ENCODE measurements at regions not wholly inside any gene's neighbourhood (a gene's known extent, or its start where the extent isn't known, plus 50 kb on each side); places are given as distances from the start of the nearest gene placed in this dataset.
A peak's percentile ranks its signal among the peaks of the same experiment; 100 is the strongest.

DNA sequence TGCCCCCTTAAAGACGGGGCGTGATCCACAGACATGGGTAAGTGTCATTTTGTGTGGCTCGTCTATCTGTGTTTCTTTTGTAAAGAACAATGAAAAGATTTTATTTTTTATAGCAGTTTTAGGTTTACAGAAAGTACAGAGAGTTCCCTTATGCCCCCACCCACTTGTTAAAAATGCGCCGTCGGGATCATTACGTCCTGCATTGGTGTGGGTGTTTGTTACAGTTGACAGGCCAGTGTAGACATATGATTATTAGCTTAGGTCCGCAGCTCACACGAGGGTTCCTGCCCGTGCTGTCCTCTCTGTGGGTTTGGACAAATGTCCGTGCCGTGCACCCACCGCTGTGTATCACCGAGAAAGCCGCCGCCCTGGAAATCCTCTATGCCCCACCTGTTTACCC is 50.5 kb downstream of the RGS12 start:
- peaks cover 14% of the 10 kb centered on the region for H3K4me1 Mint-ChIP-seq
- H3K36me3 Mint-ChIP-seq: peaks cover 5% of the 10 kb centered on the region
- H3K4me3 Mint-ChIP-seq: no peak overlapping the region
- ATAC-seq (no peak), DNase-seq (ENCODE audit: low spot score in 2 of 2) (peak in 1 of 2 donors; percentile 13)
- H3K9me3 Mint-ChIP-seq: no peaks in the 10 kb centered on the region
- no peak overlapping the region for H3K27ac Mint-ChIP-seq

GRCh38 chr4:3344104-3344503 is 51.3 kb downstream of the RGS12 start:
- peak in 1 of 2 donors; percentile 34 for DNase-seq (ENCODE audit: low spot score in 2 of 2)
- H3K27ac Mint-ChIP-seq: no peak overlapping the region
- no peak overlapping the region for H3K4me3 Mint-ChIP-seq
- peaks cover 5% of the 10 kb centered on the region for H3K36me3 Mint-ChIP-seq
- no peaks in the 10 kb centered on the region for H3K9me3 Mint-ChIP-seq
- peaks cover 14% of the 10 kb centered on the region for H3K4me1 Mint-ChIP-seq
- ATAC-seq: no peak

DNA sequence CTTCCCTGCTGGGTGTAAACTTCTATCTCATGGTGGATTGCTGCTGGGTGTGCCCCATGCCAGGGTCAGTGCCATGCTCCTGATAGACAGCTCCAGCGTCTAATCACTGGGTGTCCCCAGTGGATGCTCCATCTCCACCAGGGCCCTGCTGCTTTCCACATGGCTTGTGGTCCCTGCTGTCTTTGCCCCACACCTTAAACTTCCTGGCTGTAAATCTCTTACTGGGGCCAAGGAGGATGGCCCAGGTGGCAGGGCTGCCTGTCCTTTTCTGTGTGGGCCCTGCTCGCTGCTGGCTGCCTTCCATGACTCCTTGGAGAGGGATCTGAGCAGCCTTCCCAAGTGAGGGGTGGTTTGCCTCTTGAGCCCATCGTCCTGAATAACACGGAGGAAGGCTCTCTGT is 51.8 kb downstream of the RGS12 start:
- Mint-ChIP-seq H3K4me1 (peaks cover 14% of the 10 kb centered on the region), H3K36me3 (peaks cover 5% of the 10 kb centered on the region), H3K4me3 (no peak overlapping the region), H3K9me3 (no peaks in the 10 kb centered on the region), H3K27ac (no peak overlapping the region)
- ATAC-seq (no peak), DNase-seq (ENCODE audit: low spot score in 2 of 2) (peak in 1 of 2 donors; percentile 34)

- Mint-ChIP-seq H3K36me3 (peaks cover 5% of the 10 kb centered on the region), H3K4me3 (no peak overlapping the region), H3K4me1 (peaks cover 14% of the 10 kb centered on the region), H3K9me3 (no peaks in the 10 kb centered on the region), H3K27ac (no peak overlapping the region)
- ATAC-seq (no peak), DNase-seq (ENCODE audit: low spot score in 2 of 2) (peak in 1 of 2 donors; percentile 18)
Observed at GRCh38 chr4:3345384-3345783, 52.6 kb downstream of the RGS12 start.

- H3K36me3 Mint-ChIP-seq: peaks cover 5% of the 10 kb centered on the region
- no peak overlapping the region for H3K4me3 Mint-ChIP-seq
- DNase-seq (ENCODE audit: low spot score in 2 of 2): peak in 1 of 2 donors; percentile 51
- H3K27ac Mint-ChIP-seq: no peak overlapping the region
- peak; percentile 80 for ATAC-seq
- H3K9me3 Mint-ChIP-seq: no peaks in the 10 kb centered on the region
- peaks cover 14% of the 10 kb centered on the region for H3K4me1 Mint-ChIP-seq
Observed at GRCh38 chr4:3346146-3346545, 53.3 kb downstream of the RGS12 start.

DNA sequence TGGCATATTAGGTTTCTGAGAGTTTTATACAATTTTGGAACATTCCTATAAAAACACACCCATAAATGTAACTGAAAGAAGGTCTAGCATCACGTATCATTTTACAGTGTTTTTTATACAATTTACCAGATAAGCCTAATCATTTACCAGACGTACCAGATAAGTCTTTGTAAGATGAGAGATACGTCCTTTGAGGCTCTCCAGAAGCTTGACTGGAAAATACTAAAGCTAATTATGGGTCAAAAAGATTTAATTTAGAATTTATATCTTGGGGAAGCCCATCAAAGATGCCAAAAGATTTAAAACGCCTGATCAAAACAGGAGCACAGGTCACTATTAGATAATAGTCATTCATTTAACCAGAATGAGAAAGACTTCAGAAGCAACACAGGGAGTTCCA is 55.0 kb downstream of the RGS12 start:
- ATAC-seq (no peak), DNase-seq (ENCODE audit: low spot score in 2 of 2) (no peak)
- Mint-ChIP-seq H3K4me1 (peaks cover 9% of the 10 kb centered on the region), H3K36me3 (peaks cover 5% of the 10 kb centered on the region), H3K9me3 (no peaks in the 10 kb centered on the region), H3K4me3 (no peak overlapping the region), H3K27ac (no peak overlapping the region)

GRCh38 chr4:3348621-3349020 is 55.8 kb downstream of the RGS12 start:
- no peak overlapping the region for H3K27ac Mint-ChIP-seq
- no peaks in the 10 kb centered on the region for H3K9me3 Mint-ChIP-seq
- no peak overlapping the region for H3K4me3 Mint-ChIP-seq
- peaks cover 9% of the 10 kb centered on the region for H3K4me1 Mint-ChIP-seq
- ATAC-seq (no peak), DNase-seq (ENCODE audit: low spot score in 2 of 2) (peak in 1 of 2 donors; percentile 7)
- H3K36me3 Mint-ChIP-seq: peaks cover 4% of the 10 kb centered on the region

DNA sequence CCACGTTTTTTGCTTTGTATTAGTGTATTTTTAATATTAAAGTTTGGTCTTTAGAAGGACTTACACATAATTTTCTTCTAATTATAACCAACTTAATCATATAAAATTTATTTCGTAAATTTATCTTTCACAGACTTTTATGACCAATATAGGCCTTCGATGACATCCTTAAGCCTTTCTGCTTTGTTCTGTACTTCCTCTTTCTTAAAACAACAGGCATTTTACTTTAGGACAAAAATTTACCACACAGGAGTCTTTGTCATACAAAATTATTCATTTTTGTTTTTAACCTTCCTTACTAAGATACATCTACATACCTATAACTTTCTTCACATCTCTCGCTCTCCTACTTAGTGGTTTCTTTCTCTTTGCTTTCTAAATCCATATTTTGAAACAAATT is 56.3 kb downstream of the RGS12 start:
- H3K36me3 Mint-ChIP-seq: no peaks in the 10 kb centered on the region
- H3K9me3 Mint-ChIP-seq: no peaks in the 10 kb centered on the region
- DNase-seq (ENCODE audit: low spot score in 2 of 2) (no peak), ATAC-seq (no peak)
- no peak overlapping the region for H3K27ac Mint-ChIP-seq
- peaks cover 9% of the 10 kb centered on the region for H3K4me1 Mint-ChIP-seq
- H3K4me3 Mint-ChIP-seq: no peak overlapping the region

GRCh38 chr4:3351997-3352396 is 59.2 kb downstream of the RGS12 start:
- Mint-ChIP-seq H3K27ac (no peak overlapping the region), H3K4me1 (no peaks in the 10 kb centered on the region), H3K36me3 (no peaks in the 10 kb centered on the region), H3K9me3 (no peaks in the 10 kb centered on the region), H3K4me3 (no peak overlapping the region)
- DNase-seq (ENCODE audit: low spot score in 2 of 2): no peak
- no peak for ATAC-seq

- H3K36me3 Mint-ChIP-seq: no peaks in the 10 kb centered on the region
- H3K4me3 Mint-ChIP-seq: no peak overlapping the region
- ATAC-seq (no peak), DNase-seq (ENCODE audit: low spot score in 2 of 2) (peak in 1 of 2 donors; percentile 2)
- no peaks in the 10 kb centered on the region for H3K4me1 Mint-ChIP-seq
- H3K27ac Mint-ChIP-seq: no peak overlapping the region
- H3K9me3 Mint-ChIP-seq: no peaks in the 10 kb centered on the region
Observed at GRCh38 chr4:3352505-3352904, 59.7 kb downstream of the RGS12 start.

GRCh38 chr4:3352941-3353594 is 60.2 kb downstream of the RGS12 start:
- Mint-ChIP-seq H3K4me1 (no peaks in the 10 kb centered on the region), H3K36me3 (no peaks in the 10 kb centered on the region), H3K27ac (no peak overlapping the region), H3K9me3 (no peaks in the 10 kb centered on the region), H3K4me3 (no peak overlapping the region)
- DNase-seq (ENCODE audit: low spot score in 2 of 2) (peak in 1 of 2 donors; percentile 25), ATAC-seq (no peak)

GRCh38 chr4:3353752-3354454 is 61.1 kb downstream of the RGS12 start:
- Mint-ChIP-seq H3K4me3 (no peak overlapping the region), H3K9me3 (no peaks in the 10 kb centered on the region), H3K27ac (no peak overlapping the region), H3K36me3 (no peaks in the 10 kb centered on the region), H3K4me1 (no peaks in the 10 kb centered on the region)
- ATAC-seq: no peak
- DNase-seq (ENCODE audit: low spot score in 2 of 2): peak in 1 of 2 donors; percentile 6

DNA sequence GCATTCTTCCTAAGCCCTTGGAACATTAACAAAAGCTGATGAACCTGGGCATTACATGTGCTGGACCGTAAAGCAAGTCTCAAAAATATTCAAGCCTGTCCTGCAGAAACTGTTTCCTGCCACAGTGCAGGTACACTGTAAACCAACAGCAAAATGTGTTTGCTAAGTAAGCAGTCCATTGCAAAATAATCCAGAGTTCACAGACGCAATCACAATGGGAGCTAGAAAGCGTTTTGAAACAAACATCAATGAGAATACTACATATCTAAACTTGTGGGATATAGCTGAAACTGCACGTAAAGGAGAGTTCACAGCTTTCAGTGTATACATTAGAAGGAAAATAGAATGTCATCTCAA is 61.6 kb downstream of the RGS12 start:
- H3K36me3 Mint-ChIP-seq: no peaks in the 10 kb centered on the region
- no peak overlapping the region for H3K4me3 Mint-ChIP-seq
- no peaks in the 10 kb centered on the region for H3K4me1 Mint-ChIP-seq
- no peak for ATAC-seq
- DNase-seq (ENCODE audit: low spot score in 2 of 2): peak in 1 of 2 donors; percentile 12
- no peak overlapping the region for H3K27ac Mint-ChIP-seq
- H3K9me3 Mint-ChIP-seq: no peaks in the 10 kb centered on the region

DNA sequence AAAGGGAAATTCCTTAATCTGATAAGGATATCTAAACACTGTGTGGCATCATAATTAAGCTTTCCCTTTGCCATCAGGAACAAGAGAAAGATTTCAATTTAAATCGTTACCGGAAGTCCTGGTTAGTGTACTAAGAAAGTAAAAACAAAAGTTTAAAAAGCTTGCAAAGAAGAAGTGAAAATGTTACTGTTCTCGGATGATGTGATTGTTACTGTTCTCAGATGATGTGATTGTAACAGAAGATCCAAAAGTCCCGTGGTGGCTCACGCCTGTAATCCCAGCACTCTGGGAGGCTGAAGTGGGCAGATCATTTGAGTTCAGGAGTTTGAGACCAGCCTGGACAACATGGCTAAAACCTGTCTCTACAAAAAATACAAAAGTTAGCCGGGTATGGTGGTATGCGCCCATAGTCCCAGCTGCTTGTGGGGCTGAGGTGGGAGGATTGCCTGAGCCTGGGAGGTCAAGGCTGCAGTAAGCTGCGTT is 62.5 kb downstream of the RGS12 start:
- Mint-ChIP-seq H3K27ac (no peak overlapping the region), H3K4me1 (no peaks in the 10 kb centered on the region), H3K9me3 (no peaks in the 10 kb centered on the region), H3K4me3 (no peak overlapping the region), H3K36me3 (no peaks in the 10 kb centered on the region)
- ATAC-seq (no peak), DNase-seq (ENCODE audit: low spot score in 2 of 2) (peak in 1 of 2 donors; percentile 15)

DNA sequence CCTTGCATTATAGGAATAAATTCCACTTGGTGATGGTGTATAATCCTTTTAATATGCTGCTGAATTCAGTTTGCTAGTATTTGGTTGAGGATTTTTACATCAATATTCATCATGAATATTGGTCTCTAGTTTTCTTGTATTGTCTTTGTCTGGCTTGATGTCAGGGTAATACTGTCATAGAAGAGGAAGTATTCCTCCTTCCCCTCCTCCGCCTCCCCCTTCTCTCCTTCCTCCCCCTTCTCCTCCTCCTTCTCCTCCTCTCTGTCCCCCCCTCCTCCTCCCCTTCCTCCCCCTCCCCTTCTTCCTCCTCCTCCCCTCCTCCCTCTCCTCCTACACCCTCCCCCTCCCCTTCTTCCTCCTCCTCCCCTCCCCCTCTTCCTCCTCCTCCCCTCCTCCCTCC is 65.8 kb downstream of the RGS12 start:
- no peak for DNase-seq (ENCODE audit: low spot score in 2 of 2)
- no peak overlapping the region for H3K4me3 Mint-ChIP-seq
- H3K4me1 Mint-ChIP-seq: peaks cover 17% of the 10 kb centered on the region
- no peak for ATAC-seq
- no peaks in the 10 kb centered on the region for H3K36me3 Mint-ChIP-seq
- H3K27ac Mint-ChIP-seq: no peak overlapping the region
- no peaks in the 10 kb centered on the region for H3K9me3 Mint-ChIP-seq

DNA sequence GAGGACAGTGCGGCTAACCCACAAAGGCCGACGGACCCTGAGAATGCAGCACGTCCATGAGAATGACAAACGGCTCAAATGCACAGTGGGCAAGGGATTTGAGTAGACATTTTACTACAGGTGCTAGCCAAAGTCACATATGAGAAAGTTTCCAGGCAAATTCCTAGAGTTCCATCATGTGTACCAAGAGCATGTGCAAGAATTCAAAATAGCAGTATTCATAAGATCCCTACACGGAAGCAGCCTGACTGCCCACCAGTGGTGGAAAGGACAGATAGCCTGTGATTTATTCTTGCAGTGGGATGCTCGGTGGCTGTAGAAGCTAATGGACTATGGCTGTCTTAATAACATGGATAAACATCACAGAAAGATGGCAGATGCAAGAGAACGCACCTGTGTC is 68.0 kb downstream of the RGS12 start:
- Mint-ChIP-seq H3K27ac (no peak overlapping the region), H3K4me3 (no peak overlapping the region), H3K9me3 (no peaks in the 10 kb centered on the region), H3K4me1 (peaks cover 17% of the 10 kb centered on the region), H3K36me3 (no peaks in the 10 kb centered on the region)
- no peak for ATAC-seq
- peak in 1 of 2 donors; percentile 12 for DNase-seq (ENCODE audit: low spot score in 2 of 2)
